ENCODE measurements at regions not wholly inside any gene's neighbourhood (a gene's known extent, or its start where the extent isn't known, plus 50 kb on each side); places are given as distances from the start of the nearest gene placed in this dataset.

DNA sequence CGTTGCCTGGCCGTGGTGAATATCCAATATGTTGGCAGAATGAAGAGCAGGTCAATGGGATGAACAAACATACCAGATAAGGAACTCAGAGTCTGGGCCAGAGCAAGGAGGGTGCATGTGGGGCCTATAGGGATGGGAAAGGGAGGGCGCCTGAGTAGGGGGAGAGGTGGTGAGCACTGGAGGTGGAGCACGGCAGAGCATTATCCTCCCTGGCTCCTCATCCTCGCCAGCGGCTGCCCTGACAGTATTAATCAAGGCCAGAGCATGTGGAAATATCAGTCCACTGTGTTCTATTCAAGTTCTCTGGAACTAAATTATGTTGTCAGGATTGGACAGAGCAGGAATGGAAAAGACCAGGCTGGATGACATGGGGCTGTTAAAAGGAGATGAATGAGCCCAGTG lies 254.8 kb upstream of the ZMIZ1 start:
- DNase-seq = no peak

DNA sequence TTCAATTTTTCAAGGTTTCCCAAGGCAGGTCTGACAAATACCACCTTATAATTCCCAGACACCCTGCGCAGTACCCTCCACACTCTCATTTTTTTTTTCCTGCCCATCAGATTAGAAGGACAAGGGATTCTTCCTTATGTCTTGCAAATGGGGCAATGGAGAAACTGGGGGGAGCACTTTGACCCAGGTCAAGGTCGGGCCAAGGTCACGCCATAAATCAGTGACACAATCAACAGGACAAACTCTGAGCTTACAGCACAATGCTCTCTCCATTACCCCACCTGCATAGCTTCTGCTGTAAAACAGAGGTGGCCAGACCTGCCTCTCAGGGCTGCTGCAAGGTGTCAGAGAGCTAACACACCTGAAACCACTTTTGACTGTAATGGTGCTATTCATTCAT lies 254.4 kb upstream of the ZMIZ1 start:
- DNase-seq = no peak

DNA sequence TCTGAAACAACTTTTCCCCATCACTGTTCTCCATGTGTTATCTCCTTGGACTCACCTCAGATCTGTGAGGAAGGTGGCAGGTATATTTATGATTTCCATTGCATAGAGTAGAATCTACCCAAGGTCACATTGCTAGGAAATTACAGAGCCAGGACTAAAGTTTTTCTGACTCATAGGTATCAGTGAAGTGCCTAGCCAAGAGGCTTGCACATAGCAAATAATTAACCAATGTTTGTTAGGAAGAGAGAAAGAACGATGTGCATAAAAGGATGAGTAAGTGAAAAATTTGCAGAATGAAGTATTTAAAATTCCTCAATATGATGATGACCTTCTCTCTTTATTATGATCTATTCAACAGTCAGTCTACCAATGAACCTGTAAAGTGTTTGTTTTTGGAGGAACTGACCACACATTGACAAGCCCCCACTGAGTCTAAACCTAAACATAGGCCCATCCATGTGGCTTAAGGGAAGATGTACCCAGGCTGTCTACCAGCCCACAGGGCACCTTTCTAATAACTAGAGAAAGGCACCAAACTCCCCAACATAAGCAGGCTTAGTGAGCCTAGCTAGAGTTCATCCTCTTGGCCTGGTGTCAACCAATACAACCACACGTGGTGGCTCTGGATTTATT lies 252.9 kb upstream of the ZMIZ1 start:
- no peak for DNase-seq

DNA sequence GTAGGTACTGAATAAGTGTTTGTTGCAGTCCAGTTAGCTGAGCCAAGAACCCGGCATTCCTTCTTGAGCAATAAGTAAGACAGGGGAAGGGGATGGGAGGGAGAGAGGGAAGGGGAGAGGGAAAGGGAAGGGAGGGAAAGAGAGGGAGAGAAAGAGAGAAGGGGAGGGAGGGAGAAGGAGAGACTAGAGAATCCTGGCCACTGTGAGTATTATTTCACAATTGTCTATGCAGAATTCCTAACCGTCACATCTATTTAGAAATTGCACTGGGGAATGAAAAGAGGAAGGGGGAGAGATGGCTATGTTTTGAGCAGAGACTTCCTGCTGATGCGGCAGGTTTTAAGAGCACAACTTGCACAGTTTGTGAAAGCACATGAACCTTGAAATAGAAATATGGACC lies 251.4 kb upstream of the ZMIZ1 start:
- no peak for DNase-seq

DNA sequence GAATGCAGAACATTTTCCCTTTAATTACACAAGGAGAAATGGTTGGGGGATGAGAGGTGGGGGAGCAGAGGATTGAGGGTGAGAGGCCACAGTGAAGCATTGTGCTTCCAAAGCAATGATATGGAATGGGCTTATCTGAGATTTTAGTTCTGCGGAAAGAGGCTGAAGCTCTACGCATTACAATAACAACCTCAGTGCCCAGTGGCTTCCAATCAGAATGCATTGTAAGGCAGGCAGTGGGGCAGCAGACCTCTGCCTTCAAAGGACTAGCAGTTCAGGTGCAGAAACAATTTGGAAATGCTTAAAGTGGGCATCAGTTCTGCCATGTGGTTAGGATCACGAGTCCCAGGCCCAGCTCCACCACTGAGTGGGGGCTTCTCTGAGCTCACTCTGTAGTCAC lies 251.0 kb upstream of the ZMIZ1 start:
- no peak for DNase-seq

DNA sequence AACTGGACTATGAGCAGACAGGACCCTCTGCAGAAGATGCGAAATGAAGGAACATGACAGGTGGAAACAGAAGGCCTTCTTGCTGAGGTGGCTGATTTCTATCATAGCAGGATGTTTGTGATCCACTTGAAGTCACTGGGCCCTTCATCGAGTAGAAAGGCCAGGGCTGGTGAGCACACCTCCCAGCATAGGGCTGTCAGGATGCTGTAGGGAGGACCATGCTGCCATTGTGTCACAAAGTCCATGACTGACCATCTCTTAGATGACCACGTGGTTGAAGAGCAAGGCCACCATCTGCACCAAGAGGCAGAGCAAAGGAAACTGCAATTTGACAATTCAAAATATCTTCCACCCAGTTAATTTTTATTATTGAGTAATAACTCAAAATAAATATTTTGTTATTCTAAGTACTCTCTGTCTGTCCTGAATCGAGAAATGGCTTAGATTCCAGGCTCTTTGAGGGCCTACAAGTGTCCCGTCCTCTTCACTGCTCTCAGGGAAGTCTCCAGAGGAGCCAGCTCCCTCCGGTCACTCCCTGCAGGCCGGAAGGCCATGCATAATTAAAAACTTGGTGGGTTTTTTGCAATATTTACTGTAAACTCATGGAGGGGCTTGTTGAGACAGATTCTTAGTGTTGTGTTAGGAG lies 249.3 kb upstream of the ZMIZ1 start:
- no peak for DNase-seq

DNA sequence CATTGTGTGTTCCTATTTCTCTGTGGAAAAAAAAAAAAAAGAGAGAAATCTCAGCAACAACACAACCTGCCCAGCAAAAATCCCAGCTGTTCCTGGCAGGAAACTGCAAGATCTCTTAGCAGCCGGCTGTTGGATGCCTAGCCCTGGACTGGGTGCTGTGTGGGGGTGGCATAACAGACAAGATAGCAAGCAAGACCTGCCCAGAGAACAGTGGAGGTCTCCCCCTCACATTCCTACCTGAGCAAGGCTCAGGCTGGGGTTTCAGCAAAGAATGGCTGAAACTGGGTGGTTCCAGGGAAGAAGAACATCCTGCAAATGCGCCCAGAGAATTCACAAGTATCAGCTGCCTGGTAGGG lies 248.8 kb upstream of the ZMIZ1 start:
- no peak for DNase-seq

DNA sequence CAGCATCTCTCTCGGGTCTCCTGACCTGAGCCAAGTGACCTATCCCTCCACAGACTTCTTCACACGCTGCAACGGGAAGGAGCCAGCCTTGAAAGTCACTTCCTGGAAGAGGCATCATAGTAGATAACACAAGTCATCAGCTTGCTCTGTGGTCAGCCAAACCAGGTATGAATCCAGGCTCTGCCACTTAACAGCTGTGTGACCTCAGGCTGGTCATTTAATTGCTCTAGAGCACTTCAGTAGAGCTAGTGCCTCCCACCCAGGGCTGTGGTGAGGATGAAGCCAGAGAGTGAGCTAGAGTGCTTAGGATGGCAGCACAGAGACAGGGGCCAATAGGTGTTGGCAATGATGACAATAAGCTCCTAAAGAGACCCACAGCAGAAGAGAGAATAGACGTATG lies 247.7 kb upstream of the ZMIZ1 start:
- DNase-seq = no peak

DNA sequence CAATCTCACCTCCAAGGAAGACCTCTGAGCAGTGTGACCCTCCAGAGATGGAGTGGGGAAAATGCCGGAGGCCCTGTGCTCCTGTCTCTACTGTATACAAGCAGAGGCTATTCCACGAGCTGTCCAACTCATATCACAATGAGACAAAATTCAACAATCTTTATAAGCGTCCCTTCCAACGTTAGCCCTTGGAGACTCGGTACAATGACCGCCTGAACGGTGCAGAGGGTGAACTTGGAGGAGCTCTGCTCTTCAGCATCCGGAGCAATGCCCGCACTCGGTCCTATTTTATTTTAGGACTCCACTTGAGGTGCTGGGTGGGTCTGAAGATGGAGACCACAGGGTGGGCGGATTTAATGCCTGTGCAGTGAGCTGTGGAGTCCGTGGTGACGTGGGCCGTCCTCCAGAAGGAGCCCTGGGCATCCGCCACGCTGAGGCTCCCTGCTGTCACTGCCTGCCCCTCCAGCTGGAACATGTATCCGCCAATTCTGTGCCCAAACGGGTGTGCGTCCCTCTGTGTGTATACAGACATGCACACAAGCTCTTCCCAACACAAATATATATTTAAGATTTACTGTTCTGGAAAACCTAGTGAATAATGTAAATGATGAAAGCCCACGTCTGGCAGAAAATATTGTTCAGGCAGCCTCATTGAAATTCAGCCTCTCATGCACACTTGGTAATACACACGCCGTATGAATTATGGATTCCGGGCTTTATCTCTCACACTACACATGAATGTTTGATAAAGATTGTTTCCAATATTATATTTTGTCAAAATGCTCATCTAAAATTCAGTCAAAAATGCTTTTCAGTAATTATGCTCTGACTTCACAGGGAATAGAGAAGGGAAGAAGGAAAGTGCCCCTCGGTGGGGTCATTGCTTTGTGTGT lies 239.9 kb upstream of the ZMIZ1 start:
- DNase-seq = no peak

DNA sequence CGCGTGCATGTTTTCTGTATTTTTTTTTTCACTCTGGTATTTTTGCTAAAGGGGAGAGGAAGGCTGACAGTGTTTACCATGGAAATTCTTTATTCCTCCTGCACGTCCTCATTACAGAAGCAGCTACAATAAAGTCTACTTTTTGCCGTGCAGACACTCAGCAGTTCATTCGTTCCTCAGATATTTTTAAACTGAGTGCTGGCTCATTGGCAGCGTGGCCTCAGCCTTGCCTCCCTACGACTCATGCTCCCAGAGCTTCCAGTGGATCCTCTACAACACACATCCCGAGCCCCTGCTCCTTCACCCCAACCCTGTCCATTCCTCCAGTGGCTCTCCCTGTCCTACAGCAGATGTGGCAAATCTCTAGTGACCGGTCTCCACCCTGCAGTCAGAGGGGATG lies 239.2 kb upstream of the ZMIZ1 start:
- no peak for DNase-seq

DNA sequence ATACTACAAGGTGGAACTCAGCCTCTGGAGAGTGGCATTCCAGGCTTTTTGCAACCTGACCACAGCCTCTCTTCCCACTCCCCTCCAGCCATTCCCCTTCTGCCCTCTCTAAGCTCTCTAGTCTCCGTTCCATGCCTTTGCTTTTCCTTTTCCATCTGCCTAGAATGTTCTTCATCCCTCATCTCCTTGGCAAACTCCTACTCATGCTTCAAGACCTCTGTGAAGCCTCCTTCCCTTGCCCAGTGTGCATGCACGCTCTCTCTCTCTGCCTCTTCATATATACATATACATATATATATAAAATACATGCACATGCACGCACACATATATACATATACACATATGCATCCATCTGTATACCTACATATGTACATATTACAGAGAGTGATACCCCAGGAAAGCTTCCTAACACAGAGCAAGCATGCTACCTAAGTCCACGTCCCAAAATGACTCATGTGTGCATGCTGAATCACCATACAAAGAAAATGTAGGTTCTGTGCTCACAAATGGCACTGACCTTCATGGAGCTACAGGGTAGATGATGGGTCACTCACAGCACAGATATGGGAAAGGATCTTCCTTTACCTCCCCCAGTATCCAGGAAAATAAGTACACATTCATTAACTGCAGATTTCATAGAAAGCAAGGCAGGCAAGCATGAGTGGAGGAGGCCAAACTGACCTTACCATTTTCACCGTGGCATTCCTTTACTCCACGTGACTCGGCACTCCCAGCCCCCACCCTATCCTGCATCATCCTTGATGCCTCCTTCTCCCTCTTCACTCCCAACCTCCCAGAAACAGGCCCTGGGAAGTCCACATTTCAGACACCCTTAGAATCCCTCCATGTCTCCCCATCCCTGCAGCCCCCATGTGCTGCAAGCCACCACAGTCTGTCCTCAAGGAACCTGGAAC lies 238.4 kb upstream of the ZMIZ1 start:
- no peak for DNase-seq

DNA sequence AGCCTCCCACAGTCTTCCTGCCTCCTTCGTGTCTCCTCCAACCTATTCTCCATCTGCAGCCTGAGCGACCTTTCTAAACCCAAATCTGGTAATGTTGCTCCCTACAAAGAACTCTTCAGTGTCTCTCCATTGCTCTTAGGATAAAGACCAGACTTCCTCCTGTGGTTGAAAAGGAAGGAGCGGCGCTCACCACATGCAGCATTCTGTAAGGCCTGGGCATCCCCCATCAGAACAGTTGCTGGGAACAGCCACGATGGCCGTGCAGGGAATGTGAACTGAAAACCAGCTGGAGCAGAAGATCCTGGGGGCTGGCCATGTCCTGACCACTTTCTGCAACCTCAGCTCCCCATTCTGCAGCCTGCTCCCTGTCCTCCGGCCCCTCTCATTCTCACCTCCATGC lies 237.8 kb upstream of the ZMIZ1 start:
- DNase-seq = no peak

DNA sequence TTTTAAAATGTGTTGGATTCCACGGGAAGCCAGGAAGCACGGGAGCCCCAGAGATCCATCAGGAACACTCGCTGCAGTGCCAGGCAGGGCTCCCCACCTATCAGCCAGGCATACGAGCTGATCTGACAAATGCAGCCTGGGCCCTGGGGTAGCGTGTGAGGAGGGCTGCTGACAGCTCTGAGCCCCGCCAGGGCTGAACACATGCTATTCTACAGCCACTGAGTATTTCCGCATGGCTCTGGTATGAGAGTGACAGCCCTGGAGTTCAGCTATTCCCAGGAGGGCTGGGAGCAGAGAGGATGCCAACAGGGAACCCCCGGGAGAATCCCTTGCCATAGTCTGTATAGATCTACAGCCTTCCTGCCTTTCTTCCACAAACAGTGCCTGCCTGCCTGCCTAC lies 237.3 kb upstream of the ZMIZ1 start:
- no peak for DNase-seq

DNA sequence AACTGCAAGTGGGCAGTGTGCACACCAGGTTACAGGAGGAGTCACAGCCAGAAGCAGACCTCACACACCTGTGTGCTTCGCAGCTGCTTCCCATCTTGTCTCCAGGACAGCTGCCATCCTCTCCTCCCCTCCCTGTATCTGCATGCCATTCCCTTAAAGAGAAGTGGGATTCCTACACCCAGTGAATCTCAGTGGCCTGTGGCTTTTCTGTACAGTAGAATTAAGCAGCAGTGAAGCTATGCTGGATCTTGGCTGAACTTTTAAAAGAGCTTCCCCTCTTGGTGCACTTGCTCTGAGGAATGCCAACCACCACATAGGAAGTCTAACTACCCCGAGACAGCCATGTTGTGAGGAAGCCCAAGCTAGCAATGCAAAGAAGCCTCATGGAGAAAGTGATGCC lies 236.5 kb upstream of the ZMIZ1 start:
- DNase-seq = no peak

DNA sequence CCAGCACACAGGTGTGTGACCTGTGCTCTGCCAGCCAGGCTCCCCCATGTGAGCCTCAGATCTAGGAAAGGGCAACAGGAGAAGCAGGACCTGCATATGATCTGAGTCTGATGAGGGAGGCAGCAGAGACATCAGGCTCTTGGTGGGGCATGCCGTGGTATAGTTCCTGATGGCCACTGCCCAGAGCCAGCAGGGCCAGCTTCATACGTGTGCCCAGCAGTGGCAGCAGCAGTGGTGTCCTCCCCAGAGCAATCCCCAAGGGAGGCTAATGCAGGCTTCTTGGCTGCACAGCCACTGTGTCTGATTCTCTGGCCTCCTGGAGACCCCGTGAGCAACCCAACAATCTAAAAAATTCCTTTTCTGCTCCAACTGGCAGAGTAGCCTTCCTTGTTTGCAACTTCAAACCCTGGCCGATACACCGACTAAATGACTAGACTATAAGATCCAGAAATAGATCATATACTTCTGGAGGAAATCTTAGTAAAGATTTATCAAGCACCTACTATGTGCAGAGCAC lies 230.6 kb upstream of the ZMIZ1 start:
- DNase-seq = no peak

DNA sequence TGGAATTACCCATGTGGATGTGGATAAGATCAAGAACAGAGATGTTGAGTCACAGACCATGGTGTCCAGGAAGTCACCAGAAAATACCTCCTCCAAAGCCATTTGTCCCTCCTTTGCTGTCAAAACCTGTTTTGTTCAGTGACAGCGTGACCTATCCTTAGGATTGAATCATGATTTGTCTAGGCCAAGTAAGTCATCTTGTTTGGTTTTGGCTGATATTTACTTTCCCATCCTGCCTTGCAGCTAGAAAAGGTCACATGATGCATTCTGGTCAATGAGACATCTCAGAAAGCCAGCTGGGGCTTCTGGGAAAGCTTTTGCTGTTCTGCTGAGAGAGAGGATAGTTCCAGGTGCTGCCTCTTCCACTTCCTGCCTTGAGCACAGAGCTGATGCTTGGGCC lies 225.3 kb upstream of the ZMIZ1 start:
- no peak for DNase-seq

DNA sequence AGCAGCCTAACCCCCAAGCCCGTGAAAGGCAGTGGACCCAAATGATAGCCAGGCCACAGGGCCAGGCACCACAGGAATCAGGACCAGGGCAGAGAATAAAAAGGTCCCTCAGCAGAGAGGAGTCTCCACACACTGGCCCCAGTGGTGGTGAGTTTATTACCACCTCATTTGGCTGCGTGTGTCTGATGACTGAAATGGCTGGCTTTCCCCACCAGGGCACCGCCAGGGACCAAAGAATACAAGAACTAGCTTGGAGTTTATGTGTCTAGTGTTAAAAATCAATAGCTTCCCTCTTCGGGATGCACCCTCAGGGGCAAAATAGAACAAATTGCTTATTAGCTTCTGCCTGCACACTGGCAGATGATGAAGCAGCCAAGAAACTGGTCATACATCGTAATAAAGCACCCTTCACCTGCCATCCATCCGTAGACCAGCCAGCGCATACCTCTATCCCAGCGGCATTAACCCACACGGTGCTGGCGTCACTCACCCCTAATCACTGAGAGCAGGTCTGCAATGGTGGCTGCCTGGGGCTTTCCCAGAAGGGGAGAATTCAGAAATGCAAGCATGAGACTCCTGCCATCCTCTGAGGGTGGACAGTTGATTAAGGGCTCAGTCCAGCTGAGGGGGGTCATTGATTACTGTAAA lies 223.7 kb upstream of the ZMIZ1 start:
- DNase-seq = no peak

DNA sequence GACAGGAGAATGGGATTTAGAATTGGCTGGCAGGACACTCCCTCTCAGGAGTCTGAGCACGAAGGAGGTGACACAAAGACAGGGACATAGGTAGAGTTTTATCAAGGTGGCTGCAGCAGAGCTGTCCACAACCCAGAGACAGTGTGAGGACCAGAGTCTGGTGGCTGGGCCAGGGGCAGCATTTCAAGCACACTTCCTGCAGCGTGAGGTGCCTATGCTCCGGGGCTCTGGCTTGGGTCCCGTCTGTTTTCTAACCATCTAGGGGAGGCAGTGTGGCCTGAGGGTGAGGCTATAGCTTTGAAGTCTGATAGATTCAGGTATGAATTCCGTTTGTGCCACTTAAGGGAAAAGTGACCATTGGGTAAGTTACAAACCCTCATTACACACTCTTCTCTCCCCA lies 222.7 kb upstream of the ZMIZ1 start:
- DNase-seq = no peak

DNA sequence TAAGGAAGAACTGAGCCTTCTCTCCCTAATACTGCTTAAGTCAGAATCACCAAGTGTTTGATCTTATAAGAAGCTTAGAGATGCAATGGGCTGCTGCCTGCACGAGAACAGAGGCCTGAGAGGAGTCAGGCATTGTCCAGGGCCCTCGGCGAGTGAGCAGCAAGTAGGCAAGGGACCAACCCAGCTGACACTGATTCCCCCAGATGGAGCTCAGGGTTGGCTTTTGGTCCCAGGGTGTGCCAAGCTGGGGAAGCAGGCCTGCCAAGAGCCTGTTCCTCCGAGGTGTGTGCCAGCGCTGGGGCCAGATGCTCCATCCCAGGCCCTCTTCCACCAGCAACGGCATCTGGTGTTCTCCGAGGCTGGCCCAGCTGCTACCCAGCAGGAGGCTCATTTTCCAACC lies 222.0 kb upstream of the ZMIZ1 start:
- peak; percentile 65 for DNase-seq

DNA sequence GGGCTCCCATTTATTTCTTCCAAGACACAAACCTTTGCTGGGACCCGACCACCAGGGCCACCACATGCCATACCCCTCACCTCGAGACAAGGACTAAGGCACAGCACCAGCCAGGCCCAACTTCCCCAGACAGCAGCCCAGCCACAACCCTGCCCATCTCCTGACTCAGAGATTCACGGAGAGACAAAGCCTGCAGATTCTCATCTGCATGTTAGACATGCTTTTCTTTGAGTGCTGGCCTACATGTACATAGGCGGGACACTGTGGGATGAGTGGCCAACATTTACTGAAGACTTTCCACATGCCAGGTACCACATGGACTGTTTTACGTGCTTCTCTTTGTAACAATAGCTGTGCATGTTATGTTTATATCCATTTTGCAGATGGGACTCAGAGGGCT lies 221.3 kb upstream of the ZMIZ1 start:
- DNase-seq = no peak

DNA sequence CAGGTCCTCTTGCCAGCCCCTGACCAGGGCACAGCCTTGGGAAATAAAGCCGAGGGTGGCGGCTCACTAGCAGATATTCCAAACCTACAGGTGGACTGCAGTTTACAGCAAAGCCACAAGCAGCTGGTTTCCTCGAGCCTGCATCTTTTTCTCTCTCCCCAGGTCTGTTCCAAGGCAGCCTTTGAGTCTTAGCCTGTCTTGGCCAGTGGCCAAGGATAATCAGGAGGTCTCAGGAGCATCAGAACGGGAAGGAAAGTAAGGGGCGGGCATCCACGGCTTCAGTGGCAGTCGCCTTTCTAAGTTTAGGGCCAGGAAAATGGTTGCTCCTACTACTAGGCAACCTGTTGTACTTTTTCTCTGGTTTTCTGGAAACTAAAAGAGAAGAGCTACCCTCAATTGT lies 219.7 kb upstream of the ZMIZ1 start:
- no peak for DNase-seq

DNA sequence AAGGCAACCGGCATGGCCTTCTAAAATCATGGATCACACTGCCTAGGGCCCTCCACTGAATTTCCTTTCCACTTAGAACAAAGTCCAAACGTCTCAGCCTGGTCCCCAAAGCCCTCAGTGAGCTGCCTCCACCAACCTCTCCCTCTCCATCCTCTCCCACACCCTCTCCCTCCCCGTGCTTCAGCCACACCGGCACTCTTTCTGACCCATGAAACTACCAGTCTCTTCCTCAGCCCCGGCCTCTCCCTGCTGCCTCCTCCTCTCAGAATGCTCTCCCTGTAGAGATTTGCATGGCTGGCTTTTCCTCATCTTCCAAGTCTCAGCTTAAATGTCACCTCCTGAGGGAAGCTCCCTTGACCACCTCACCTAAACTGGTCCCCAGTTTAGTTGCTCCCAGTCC lies 219.0 kb upstream of the ZMIZ1 start:
- peak; percentile 4 for DNase-seq
